HCT116 (cell line): ENCODE measurements at regions not wholly inside any gene's neighbourhood (a gene's known extent, or its start where the extent isn't known, plus 50 kb on each side); places are given as distances from the start of the nearest gene placed in this dataset.

Experiments
- ATAC-seq: fragments of 200-7000 bp; cut with Tn5 transposase; 2 replicates; pipeline ENCODE4 v1.9.1; 2020; ENCODE audit warnings: mild to moderate bottlenecking, moderate library complexity
- BruUV-seq: library from RNA; stranded (reverse); fragments of 400-500 nt; replicated peaks from 2 replicates; lab custom pipeline; 2021; lab: Mats Ljungman, UMichigan
- CTCF ChIA-PET: fragments of 300-600 bp; sonication (Branson Sonifier 250); formaldehyde crosslinking; loops from one replicate; lab custom pipeline; 2021; ENCODE audit warnings: antibody characterized with exemption; lab: Charles Lee
- POLR2A ChIA-PET: fragments of 300-600, 350-600 bp; sonication (Branson Sonifier 250); formaldehyde crosslinking; loops from one replicate; lab custom pipeline; 2021; ENCODE audit warnings: antibody characterized with exemption; lab: Charles Lee
- RAD21 ChIA-PET, 2 experiments: fragments of 300-600 bp; sonication (Branson Sonifier 250); formaldehyde crosslinking; loops; one replicate each; lab custom pipeline; 2023; ENCODE audit warnings: low total read pairs in 2 of 2; ENCODE audit not compliant: uncharacterized antibody in 2 of 2, unreplicated experiment in 2 of 2, low non-redundant PET in 1 of 2; lab: Charles Lee
- DNase-seq: peaks from one replicate; pipeline ENCODE4 v3.0.0-alpha.2; 2010; ENCODE audit warnings: low read depth, low spot score
- H2AFZ ChIP-seq: fragments of 200-600 bp; shearing (Covaris generic), sonication (generic); 2 replicates; pipeline ENCODE4 v1.6.1; 2017; ENCODE audit warnings: low read depth, mixed run types, mixed read lengths, antibody characterized with exemption, low read length; ENCODE audit not compliant: poor library complexity, severe bottlenecking
- H3K27ac ChIP-seq: 2 replicates; pipeline ENCODE4 v1.5.1; 2012; ENCODE audit warnings: low read depth, low read length
- H3K27me3 ChIP-seq: fragments of 200-600 bp; sonication (generic); 2 replicates; pipeline ENCODE4 v1.6.1; 2016; ENCODE audit warnings: mixed run types, low read length, mixed read lengths; ENCODE audit not compliant: insufficient read depth
- H3K36me3 ChIP-seq, 2 experiments: fragments of 200-500 bp in 1 of 2; fragments of 200-600 bp in 1 of 2; sonication (Bioruptor generic) in 1 of 2; sonication (generic) in 1 of 2; 2 replicates each; pipeline versions ENCODE4 v1.5.1 to v1.6.1; 2014 to 2016; ENCODE audit warnings: low read length in 2 of 2, inconsistent platforms in 1 of 2, mixed read lengths in 1 of 2, mixed run types in 1 of 2; ENCODE audit not compliant: insufficient read depth in 2 of 2, control insufficient read depth in 1 of 2
- H3K4me1 ChIP-seq, 2 experiments: fragments of 200-600 bp in 1 of 2; sonication (generic) in 1 of 2; 2 replicates each; pipeline versions ENCODE4 v1.5.1 to v1.6.1; 2012 to 2017; ENCODE audit warnings: low read length in 2 of 2, inconsistent platforms in 1 of 2, mild to moderate bottlenecking in 1 of 2, mixed read lengths in 1 of 2, mixed run types in 1 of 2, moderate library complexity in 1 of 2; ENCODE audit not compliant: insufficient read depth in 2 of 2, control insufficient read depth in 1 of 2
- H3K4me2 ChIP-seq: fragments of 200-600 bp; sonication (generic); 2 replicates; pipeline ENCODE4 v1.6.1; 2017; ENCODE audit warnings: mixed run types, low read length, mixed read lengths
- H3K4me3 ChIP-seq, 2 experiments: fragments of 200-600 bp in 1 of 2; sonication (generic) in 1 of 2; replicated peaks in 1 of 2; 2 replicates each; pipeline ENCODE4 v1.5.1; 2011 to 2016; ENCODE audit warnings: low read length in 2 of 2, control low read depth in 1 of 2, low read depth in 1 of 2, mild to moderate bottlenecking in 1 of 2, mixed read lengths in 1 of 2, mixed run types in 1 of 2
- H3K79me2 ChIP-seq: fragments of 200-600 bp; sonication (generic); 2 replicates; pipeline ENCODE4 v1.6.1; 2017; ENCODE audit warnings: mild to moderate bottlenecking, mixed run types, low read length, moderate library complexity, mixed read lengths; ENCODE audit not compliant: insufficient read depth
- H3K9ac ChIP-seq: fragments of 200-600 bp; sonication (generic); 2 replicates; pipeline ENCODE4 v1.6.1; 2016; ENCODE audit warnings: low read length, mixed read lengths
- H3K9me2 ChIP-seq: fragments of 200-600 bp; sonication (generic), shearing (Covaris generic); 2 replicates; pipeline ENCODE4 v1.6.1; 2017; ENCODE audit warnings: mixed run types, mild to moderate bottlenecking, moderate library complexity; ENCODE audit not compliant: insufficient read depth
- H3K9me3 ChIP-seq, 2 experiments: fragments of 200-500 bp in 1 of 2; fragments of 200-600 bp in 1 of 2; sonication (Bioruptor generic) in 1 of 2; sonication (generic) in 1 of 2; 2 replicates each; pipeline ENCODE4 v1.6.1; 2014 to 2017; ENCODE audit warnings: low read length in 2 of 2, mixed read lengths in 2 of 2, inconsistent platforms in 1 of 2, low read depth in 1 of 2, mild to moderate bottlenecking in 1 of 2, mixed run types in 1 of 2, moderate library complexity in 1 of 2; ENCODE audit not compliant: control insufficient read depth in 1 of 2, insufficient read depth in 1 of 2
- H4K20me1 ChIP-seq: fragments of 200-600 bp; sonication (generic), shearing (Covaris generic); 2 replicates; pipeline ENCODE4 v1.6.1; 2017; ENCODE audit warnings: mixed run types, mild to moderate bottlenecking, moderate library complexity; ENCODE audit not compliant: insufficient read depth
- CTCF ChIP-seq, 3 experiments: fragments of 200-600 bp in 1 of 3; sonication (generic) in 1 of 3; IDR thresholded peaks in 2 of 3; conservative IDR thresholded peaks in 1 of 3; 2 replicates each; pipeline ENCODE4 v1.5.1; 2012 to 2017; ENCODE audit warnings: low read depth in 2 of 3, low read length in 2 of 3, antibody characterized with exemption in 1 of 3, borderline replicate concordance in 1 of 3, control low read depth in 1 of 3, mild to moderate bottlenecking in 1 of 3, mixed read lengths in 1 of 3, mixed run types in 1 of 3, moderate library complexity in 1 of 3; ENCODE audit not compliant: insufficient read depth in 1 of 3
- EGR1 ChIP-seq: IDR thresholded peaks from 2 replicates; pipeline ENCODE4 v1.6.1; 2012; ENCODE audit warnings: low read depth
- EZH2phosphoT487 ChIP-seq: fragments of 200-600 bp; IDR thresholded peaks from 2 replicates; pipeline ENCODE4 v1.6.1; 2018; ENCODE audit warnings: antibody characterized with exemption, borderline replicate concordance
- JUND ChIP-seq: IDR thresholded peaks from 2 replicates; pipeline ENCODE4 v1.6.1; 2012
- MAX ChIP-seq: IDR thresholded peaks from 2 replicates; pipeline ENCODE4 v1.6.1; 2012
- RAD21 ChIP-seq: IDR thresholded peaks from 2 replicates; pipeline ENCODE4 v1.6.1; 2012; ENCODE audit warnings: low read depth, mild to moderate bottlenecking
- REST ChIP-seq: IDR thresholded peaks from 2 replicates; pipeline ENCODE4 v1.6.1; 2012; ENCODE audit warnings: low read depth
- SIN3A ChIP-seq: IDR thresholded peaks from 2 replicates; pipeline ENCODE4 v1.6.1; 2012; ENCODE audit warnings: low read depth
- YY1 ChIP-seq: IDR thresholded peaks from 2 replicates; pipeline ENCODE4 v1.6.1; 2011; ENCODE audit warnings: low read length, low read depth, moderate library complexity, mild to moderate bottlenecking; ENCODE audit not compliant: insufficient replicate concordance; ENCODE audit errors: extremely low read depth
- ZFX ChIP-seq: fragments of 450-650 bp; IDR thresholded peaks from 2 replicates; pipeline ENCODE4 v1.6.1; 2017
- ZNF274 ChIP-seq: fragments of 200-500 bp; sonication (Bioruptor generic); IDR thresholded peaks from 2 replicates; pipeline ENCODE4 v1.6.1; 2014; ENCODE audit warnings: mild to moderate bottlenecking, low read depth, low read length, inconsistent platforms
- intact Hi-C: fragments of 100-400 bp; cut with micrococcal nuclease; formaldehyde crosslinking; loops from 2 replicates; pipeline ENCODE4 v1.10.0; 2022

GRCh38 chr13:44088411-44088810, 208.7 kb downstream of the LACC1 start:
- no peak for ATAC-seq
- H3K4me3 ChIP-seq, result no peak overlapping the region
- no TSS peak for BruUV-seq
- no peak overlapping the region for H3K27ac ChIP-seq
- no peak for TF ChIP-seq SIN3A
- no peak for TF ChIP-seq JUND
- no peak for TF ChIP-seq CTCF (IDR thresholded peaks at IDR 0.05 in 2 of 3, conservative IDR thresholded peaks at IDR 0.05 in 1 of 3; ENCODE audit: borderline replicate concordance in 1 of 3, insufficient read depth in 1 of 3, low read depth in 2 of 3, low read length in 2 of 3)
- TF ChIP-seq RAD21, result no peak
- no peak for TF ChIP-seq ZFX
- TF ChIP-seq ZNF274, result no peak
- TF ChIP-seq EGR1, result no peak
- no peak for TF ChIP-seq MAX
- H3K4me1 ChIP-seq, result no peaks in the 10 kb centered on the region
- CTCF ChIA-PET, result no interaction called here
- POLR2A ChIA-PET, result no interaction called here
- H4K20me1 ChIP-seq, result no peaks in the 10 kb centered on the region
- H3K9me3 ChIP-seq, result no peaks in the 10 kb centered on the region
- intact Hi-C loops, result no loop called here
- H3K79me2 ChIP-seq, result no peaks in the 10 kb centered on the region
- no peaks in the 10 kb centered on the region for H3K36me3 ChIP-seq
- no peak overlapping the region for H2AFZ ChIP-seq
- DNase-seq, result no peak
- no peak overlapping the region for H3K4me2 ChIP-seq
- no peak overlapping the region for H3K9ac ChIP-seq
- RAD21 ChIA-PET, result interaction anchor here in 1 of 2 experiments (0.6 kb wide), 1 partner anchor 327 kb away, joined by 3 read pairs; no protein-coding TSS in a partner anchor
- H3K27me3 ChIP-seq, result no peaks in the 10 kb centered on the region
- no peaks in the 10 kb centered on the region; the same call in 1 of the 2 replicates for H3K9me2 ChIP-seq

GRCh38 chr13:44088991-44089413, 209.3 kb downstream of the LACC1 start:
- ChIA-PET POLR2A (no interaction called here), CTCF (no interaction called here), RAD21 (interaction anchor here in 1 of 2 experiments (0.6 kb wide), 1 partner anchor 326 kb away, joined by 3 read pairs; no protein-coding TSS in a partner anchor)
- H3K27ac ChIP-seq, result no peak overlapping the region
- no peaks in the 10 kb centered on the region for H3K4me1 ChIP-seq
- H3K9ac ChIP-seq, result no peak overlapping the region
- intact Hi-C loops, result no loop called here
- no peak for DNase-seq
- no peaks in the 10 kb centered on the region for H3K9me3 ChIP-seq
- no peaks in the 10 kb centered on the region; the same call in 1 of the 2 replicates for H3K9me2 ChIP-seq
- no peaks in the 10 kb centered on the region for H4K20me1 ChIP-seq
- no peak overlapping the region for H2AFZ ChIP-seq
- no peaks in the 10 kb centered on the region for H3K27me3 ChIP-seq
- TF ChIP-seq EZH2phosphoT487, result no peak
- TF ChIP-seq REST, result no peak
- TF ChIP-seq RAD21, result no peak
- TF ChIP-seq CTCF (IDR thresholded peaks at IDR 0.05 in 2 of 3, conservative IDR thresholded peaks at IDR 0.05 in 1 of 3; ENCODE audit: borderline replicate concordance in 1 of 3, insufficient read depth in 1 of 3, low read depth in 2 of 3, low read length in 2 of 3), result no peak
- TF ChIP-seq YY1, result no peak
- no peak for TF ChIP-seq EGR1
- no TSS peak for BruUV-seq
- no peaks in the 10 kb centered on the region for H3K36me3 ChIP-seq
- H3K4me3 ChIP-seq, result no peak overlapping the region
- H3K79me2 ChIP-seq, result no peaks in the 10 kb centered on the region
- H3K4me2 ChIP-seq, result no peak overlapping the region
- no peak for ATAC-seq
